Astrocyte (in vitro differentiated cells and primary cell): ENCODE measurements at regions not wholly inside any gene's neighbourhood (a gene's known extent, or its start where the extent isn't known, plus 50 kb on each side); places are given as distances from the start of the nearest gene placed in this dataset.
A peak's percentile ranks its signal among the peaks of the same experiment; 100 is the strongest.

Experiments
- DNase-seq: peaks from one replicate; pipeline ENCODE4 v3.0.0-alpha.2; 2010; ENCODE audit warnings: low read depth
- FAIRE-seq: peaks from 2 replicates; lab custom pipeline; 2011; peaks lifted over from hg19 to GRCh38; lab: Jason Lieb, UNC
- H2AFZ ChIP-seq: 2 replicates; pipeline ENCODE4 v1.6.0; 2012; ENCODE audit warnings: low read depth, low read length, inconsistent platforms
- H3K27ac ChIP-seq: 2 replicates; pipeline ENCODE4 v1.5.1; 2011; ENCODE audit warnings: low read depth, low read length, inconsistent platforms
- H3K27me3 ChIP-seq: 2 replicates; pipeline ENCODE4 v1.6.0; 2011; ENCODE audit warnings: low read length, inconsistent platforms; ENCODE audit not compliant: insufficient read depth
- H3K36me3 ChIP-seq: 2 replicates; pipeline ENCODE4 v1.5.1; 2011; ENCODE audit warnings: low read length, inconsistent platforms; ENCODE audit not compliant: insufficient read depth
- H3K4me1 ChIP-seq: 2 replicates; pipeline ENCODE4 v1.5.1; 2011; ENCODE audit warnings: low read length, inconsistent platforms; ENCODE audit not compliant: insufficient read depth
- H3K4me2 ChIP-seq: 2 replicates; pipeline ENCODE4 v1.6.0; 2012; ENCODE audit warnings: low read length, inconsistent platforms
- H3K4me3 ChIP-seq: 2 replicates; pipeline ENCODE4 v1.5.1; 2011; ENCODE audit warnings: low read depth, mild to moderate bottlenecking, low read length, inconsistent platforms; ENCODE audit not compliant: insufficient read depth
- H3K79me2 ChIP-seq: 2 replicates; pipeline ENCODE4 v1.6.0; 2012; ENCODE audit warnings: mild to moderate bottlenecking, low read length, inconsistent platforms; ENCODE audit not compliant: insufficient read depth
- H3K9ac ChIP-seq: 2 replicates; pipeline ENCODE4 v1.6.0; 2012; ENCODE audit warnings: mild to moderate bottlenecking, low read length, inconsistent platforms
- H3K9me3 ChIP-seq: 2 replicates; pipeline ENCODE4 v1.5.1; 2012; ENCODE audit warnings: low read depth, mild to moderate bottlenecking, low read length, inconsistent platforms; ENCODE audit not compliant: insufficient read depth
- H4K20me1 ChIP-seq: 2 replicates; pipeline ENCODE4 v1.6.0; 2012; ENCODE audit warnings: low read length, inconsistent platforms; ENCODE audit not compliant: insufficient read depth
- H3K27ac Mint-ChIP-seq: one replicate; pipeline ENCODE4 v1.8.0; 2021; ENCODE audit warnings: mild to moderate bottlenecking, mixed read lengths; ENCODE audit not compliant: unreplicated experiment
- H3K27me3 Mint-ChIP-seq: one replicate; pipeline ENCODE4 v1.8.0; 2021; ENCODE audit warnings: low read depth, mixed read lengths; ENCODE audit not compliant: unreplicated experiment
- H3K36me3 Mint-ChIP-seq: one replicate; pipeline ENCODE4 v1.8.0; 2021; ENCODE audit warnings: low read depth, mixed read lengths; ENCODE audit not compliant: unreplicated experiment
- H3K4me1 Mint-ChIP-seq: one replicate; pipeline ENCODE4 v1.8.0; 2021; ENCODE audit warnings: low read depth, mixed read lengths; ENCODE audit not compliant: unreplicated experiment
- H3K4me3 Mint-ChIP-seq: one replicate; pipeline ENCODE4 v1.8.0; 2021; ENCODE audit warnings: mild to moderate bottlenecking, moderate library complexity, mixed read lengths; ENCODE audit not compliant: unreplicated experiment
- H3K9me3 Mint-ChIP-seq: one replicate; pipeline ENCODE4 v1.8.0; 2021; ENCODE audit warnings: mild to moderate bottlenecking, mixed read lengths; ENCODE audit not compliant: unreplicated experiment
- CTCF ChIP-seq: IDR thresholded peaks from 2 replicates; pipeline ENCODE4 v1.5.1; 2011; ENCODE audit warnings: low read depth, mild to moderate bottlenecking, inconsistent platforms, low read length, moderate library complexity; ENCODE audit not compliant: insufficient read depth
- EZH2 ChIP-seq: IDR thresholded peaks from 2 replicates; pipeline ENCODE4 v1.6.1; 2012; ENCODE audit warnings: mild to moderate bottlenecking, low read length, inconsistent platforms; ENCODE audit not compliant: insufficient read depth

GRCh38 chrX:145620666-145621065 lies 197.0 kb upstream of the SLITRK2 start:
- peak; percentile 70 for FAIRE-seq
- H3K27me3 Mint-ChIP-seq: no peaks in the 10 kb centered on the region

GRCh38 chrX:145623453-145623852 lies 194.2 kb upstream of the SLITRK2 start:
- no peaks in the 10 kb centered on the region for H3K4me1 Mint-ChIP-seq
- H3K4me3 Mint-ChIP-seq: no peak overlapping the region
- H3K36me3 Mint-ChIP-seq: no peaks in the 10 kb centered on the region
- no peaks in the 10 kb centered on the region for H3K27me3 Mint-ChIP-seq
- no peak overlapping the region for H3K9ac ChIP-seq
- H4K20me1 ChIP-seq: no peaks in the 10 kb centered on the region
- no peaks in the 10 kb centered on the region for H3K36me3 ChIP-seq
- no peak overlapping the region for H2AFZ ChIP-seq
- no peaks in the 10 kb centered on the region for H3K9me3 ChIP-seq
- no peaks in the 10 kb centered on the region for H3K79me2 ChIP-seq
- FAIRE-seq: peak; percentile 68
- H3K27me3 ChIP-seq: no peaks in the 10 kb centered on the region
- no peak overlapping the region for H3K4me3 ChIP-seq
- H3K4me2 ChIP-seq: no peak overlapping the region
- TF ChIP-seq EZH2: no peak
- no peak for TF ChIP-seq CTCF
- H3K27ac ChIP-seq: no peak overlapping the region
- no peak for DNase-seq
- no peak overlapping the region for H3K27ac Mint-ChIP-seq
- H3K9me3 Mint-ChIP-seq: peaks cover 3% of the 10 kb centered on the region
- no peaks in the 10 kb centered on the region for H3K4me1 ChIP-seq

More at GRCh38 chrX:145620666-145621065, 197.0 kb upstream of the SLITRK2 start:
- H3K4me1 Mint-ChIP-seq: no peaks in the 10 kb centered on the region
- no peaks in the 10 kb centered on the region for H3K27me3 ChIP-seq
- H3K9me3 ChIP-seq: no peaks in the 10 kb centered on the region
- H3K4me1 ChIP-seq: no peaks in the 10 kb centered on the region
- no peaks in the 10 kb centered on the region for H3K36me3 Mint-ChIP-seq
- H3K4me3 ChIP-seq: no peak overlapping the region
- TF ChIP-seq EZH2 (no peak), CTCF (no peak)
- DNase-seq: no peak
- no peaks in the 10 kb centered on the region for H4K20me1 ChIP-seq
- H3K79me2 ChIP-seq: no peaks in the 10 kb centered on the region
- H3K4me2 ChIP-seq: no peak overlapping the region
- no peaks in the 10 kb centered on the region for H3K36me3 ChIP-seq
- H3K9ac ChIP-seq: no peak overlapping the region
- no peak overlapping the region for H3K4me3 Mint-ChIP-seq
- H3K27ac ChIP-seq: no peak overlapping the region
- no peak overlapping the region for H3K27ac Mint-ChIP-seq
- peaks cover 2% of the 10 kb centered on the region for H3K9me3 Mint-ChIP-seq
- H2AFZ ChIP-seq: no peak overlapping the region

GRCh38 chrX:145630081-145630480 lies 187.5 kb upstream of the SLITRK2 start:
- no peak overlapping the region for H3K27ac Mint-ChIP-seq
- no peak overlapping the region for H3K4me3 ChIP-seq
- no peak for FAIRE-seq

More at GRCh38 chrX:145630081-145630480, 187.5 kb upstream of the SLITRK2 start:
- no peaks in the 10 kb centered on the region for H3K4me1 Mint-ChIP-seq
- no peaks in the 10 kb centered on the region for H3K9me3 ChIP-seq
- H3K79me2 ChIP-seq: no peaks in the 10 kb centered on the region
- H3K27ac ChIP-seq: no peak overlapping the region
- no peak overlapping the region for H3K9ac ChIP-seq
- no peak overlapping the region for H3K4me3 Mint-ChIP-seq
- H3K27me3 Mint-ChIP-seq: no peaks in the 10 kb centered on the region
- peaks cover 5% of the 10 kb centered on the region for H3K9me3 Mint-ChIP-seq
- H3K4me1 ChIP-seq: no peaks in the 10 kb centered on the region
- no peaks in the 10 kb centered on the region for H3K27me3 ChIP-seq
- TF ChIP-seq CTCF (no peak), EZH2 (no peak)
- no peak overlapping the region for H3K4me2 ChIP-seq
- no peaks in the 10 kb centered on the region for H3K36me3 ChIP-seq
- no peak overlapping the region for H2AFZ ChIP-seq
- no peaks in the 10 kb centered on the region for H3K36me3 Mint-ChIP-seq
- H4K20me1 ChIP-seq: no peaks in the 10 kb centered on the region
- no peak for DNase-seq
